OCI-LY1 (cell line): ENCODE measurements at regions not wholly inside any gene's neighbourhood (a gene's known extent, or its start where the extent isn't known, plus 50 kb on each side); places are given as distances from the start of the nearest gene placed in this dataset.
A peak's percentile ranks its signal among the peaks of the same experiment; 100 is the strongest.

Experiments
- H2AFZ ChIP-seq: fragments of 200-600 bp; sonication (generic), shearing (Covaris generic); 2 replicates; pipeline ENCODE4 v1.6.0; 2014; ENCODE audit warnings: antibody characterized with exemption, mild to moderate bottlenecking, low read length
- H3F3A ChIP-seq: fragments of 200-600 bp; sonication (generic), shearing (Covaris generic); 2 replicates; pipeline ENCODE4 v1.6.0; 2014; ENCODE audit warnings: mild to moderate bottlenecking, antibody characterized with exemption, low read length, moderate library complexity; ENCODE audit not compliant: insufficient read depth
- H3K27ac ChIP-seq: fragments of 200-600 bp; sonication (generic); 2 replicates; pipeline ENCODE4 v1.5.1; 2014; ENCODE audit warnings: low read length, mixed run types, mild to moderate bottlenecking, low read depth; ENCODE audit not compliant: poor library complexity, severe bottlenecking
- H3K27me3 ChIP-seq: fragments of 200-600 bp; sonication (generic); 2 replicates; pipeline ENCODE4 v1.6.0; 2014; ENCODE audit warnings: antibody characterized with exemption, mild to moderate bottlenecking, low read length, moderate library complexity; ENCODE audit not compliant: insufficient read depth
- H3K36me3 ChIP-seq: fragments of 200-600 bp; sonication (generic); 2 replicates; pipeline ENCODE4 v1.6.1; 2014; ENCODE audit warnings: mild to moderate bottlenecking, antibody characterized with exemption, low read length, moderate library complexity, mixed read lengths; ENCODE audit not compliant: insufficient read depth
- H3K4me1 ChIP-seq: fragments of 200-600 bp; sonication (generic); 2 replicates; pipeline ENCODE4 v1.5.1; 2014; ENCODE audit warnings: mild to moderate bottlenecking, low read length, moderate library complexity; ENCODE audit not compliant: insufficient read depth, severe bottlenecking
- H3K4me2 ChIP-seq: fragments of 200-600 bp; sonication (generic), shearing (Covaris generic); 2 replicates; pipeline ENCODE4 v1.6.1; 2014; ENCODE audit warnings: low read length
- H3K4me3 ChIP-seq: fragments of 200-600 bp; sonication (generic); 2 replicates; pipeline ENCODE4 v1.5.1; 2014; ENCODE audit warnings: low read length, low read depth, mild to moderate bottlenecking, mixed read lengths; ENCODE audit not compliant: poor library complexity, severe bottlenecking
- H3K79me2 ChIP-seq: fragments of 200-600 bp; shearing (Covaris generic); 2 replicates; pipeline ENCODE4 v1.6.1; 2016; ENCODE audit warnings: mixed run types, low read length, mixed read lengths; ENCODE audit not compliant: insufficient read depth
- H3K9ac ChIP-seq: fragments of 200-600 bp; sonication (generic), shearing (Covaris generic); 2 replicates; pipeline ENCODE4 v1.6.1; 2014; ENCODE audit warnings: mild to moderate bottlenecking, low read length, mixed read lengths
- H3K9me2 ChIP-seq: fragments of 200-600 bp; sonication (generic), shearing (Covaris generic); 2 replicates; pipeline ENCODE4 v1.6.1; 2014; ENCODE audit warnings: low read depth, mild to moderate bottlenecking, low read length, mixed read lengths
- H3K9me3 ChIP-seq: fragments of 200-600 bp; shearing (Covaris generic); 2 replicates; pipeline ENCODE4 v1.6.1; 2014; ENCODE audit warnings: low read length, mixed read lengths
- H4K20me1 ChIP-seq: fragments of 200-600 bp; sonication (generic), shearing (Covaris generic); 2 replicates; pipeline ENCODE4 v1.6.0; 2016; ENCODE audit warnings: mild to moderate bottlenecking, low read length; ENCODE audit not compliant: insufficient read depth
- CTCF ChIP-seq: fragments of 200-600 bp; sonication (generic), shearing (Covaris generic); IDR thresholded peaks from 2 replicates; pipeline ENCODE4 v1.5.1; 2017; ENCODE audit warnings: mild to moderate bottlenecking, antibody characterized with exemption, low read length, moderate library complexity, mixed read lengths
- EZH2 ChIP-seq: fragments of 200-600 bp; sonication (generic), shearing (Covaris generic); IDR thresholded peaks from 2 replicates; pipeline ENCODE4 v1.8.0; 2017; ENCODE audit warnings: borderline replicate concordance, mixed run types, mild to moderate bottlenecking, antibody characterized with exemption, low read length, moderate library complexity, mixed read lengths

GRCh38 chr6:93727447-93727846 is 308.1 kb upstream of the EPHA7 start:
- Histone ChIP-seq H2AFZ (no peak overlapping the region), H3K79me2 (no peaks in the 10 kb centered on the region), H3K4me1 (no peaks in the 10 kb centered on the region), H3K9me3 (no peaks in the 10 kb centered on the region), H3F3A (no peaks in the 10 kb centered on the region), H3K4me3 (no peak overlapping the region), H3K9me2 (no peaks in the 10 kb centered on the region), H3K9ac (no peak overlapping the region), H3K36me3 (no peaks in the 10 kb centered on the region), H4K20me1 (no peaks in the 10 kb centered on the region), H3K27ac (no peak overlapping the region), H3K27me3 (no peaks in the 10 kb centered on the region), H3K4me2 (no peak overlapping the region)
- TF ChIP-seq EZH2 (no peak), CTCF (no peak)

- Histone ChIP-seq H3K4me3 (no peak overlapping the region), H3K9me3 (no peaks in the 10 kb centered on the region), H3K27ac (no peak overlapping the region), H3K79me2 (no peaks in the 10 kb centered on the region), H2AFZ (no peak overlapping the region), H3K4me2 (no peak overlapping the region), H3K4me1 (no peaks in the 10 kb centered on the region), H3K9ac (no peak overlapping the region), H3F3A (no peaks in the 10 kb centered on the region), H3K9me2 (no peaks in the 10 kb centered on the region), H3K27me3 (no peaks in the 10 kb centered on the region), H3K36me3 (no peaks in the 10 kb centered on the region), H4K20me1 (no peaks in the 10 kb centered on the region)
- no peak for TF ChIP-seq EZH2
- TF ChIP-seq CTCF = peak; percentile 16; the same call in 1 of the 2 replicates
Measured at GRCh38 chr6:93721386-93722048, 302.2 kb upstream of the EPHA7 start.

GRCh38 chr6:93713974-93714373 is 294.6 kb upstream of the EPHA7 start:
- H3K79me2 ChIP-seq = no peaks in the 10 kb centered on the region
- H3K27me3 ChIP-seq = no peaks in the 10 kb centered on the region
- no peak for TF ChIP-seq CTCF
- TF ChIP-seq EZH2 = no peak
- H3F3A ChIP-seq = no peaks in the 10 kb centered on the region
- H3K9me2 ChIP-seq = no peaks in the 10 kb centered on the region
- H3K4me2 ChIP-seq = no peak overlapping the region
- no peak overlapping the region for H2AFZ ChIP-seq
- no peak overlapping the region for H3K27ac ChIP-seq
- no peak overlapping the region for H3K4me3 ChIP-seq
- H3K36me3 ChIP-seq = no peaks in the 10 kb centered on the region
- H3K4me1 ChIP-seq = no peaks in the 10 kb centered on the region
- H3K9me3 ChIP-seq = no peaks in the 10 kb centered on the region
- H3K9ac ChIP-seq = no peak overlapping the region
- H4K20me1 ChIP-seq = no peaks in the 10 kb centered on the region
